ENCODE measurements at regions not wholly inside any gene's neighbourhood (a gene's known extent, or its start where the extent isn't known, plus 50 kb on each side); places are given as distances from the start of the nearest gene placed in this dataset.

DNA sequence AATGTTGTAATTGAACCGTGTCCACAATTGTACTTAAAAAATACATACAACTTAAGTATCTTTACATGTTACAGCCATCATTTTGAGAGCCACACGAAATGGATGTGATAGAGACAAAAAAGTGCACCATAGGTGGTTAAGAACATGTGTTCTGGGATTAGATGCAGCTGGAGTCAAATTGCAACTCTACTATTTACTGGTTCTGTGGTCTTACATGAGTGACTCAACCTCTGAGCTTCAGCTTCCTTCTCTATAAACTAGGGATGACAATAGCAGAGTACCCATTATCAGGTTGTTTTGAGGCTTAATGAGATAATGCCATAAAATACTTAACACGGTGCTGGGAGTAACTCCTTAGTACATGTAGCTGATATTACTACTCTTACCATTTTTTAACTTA lies 130.4 kb downstream of the IDS start:
- no peak overlapping the region for H3K4me3 Mint-ChIP-seq
- H3K9me3 Mint-ChIP-seq = peaks cover 55% of the 10 kb centered on the region
- no peaks in the 10 kb centered on the region for H3K9me3 ChIP-seq (ENCODE audit: control insufficient read depth, low read length)
- H3K4me1 ChIP-seq (ENCODE audit: control insufficient read depth, insufficient read depth, low read length) = no peaks in the 10 kb centered on the region
- peaks cover 1% of the 10 kb centered on the region for H3K27me3 Mint-ChIP-seq (ENCODE audit: insufficient read depth)
- no peak overlapping the region for H3K27ac ChIP-seq (ENCODE audit: low read depth, low read length)
- H3K36me3 ChIP-seq (ENCODE audit: control insufficient read depth, insufficient read depth, low read length) = no peaks in the 10 kb centered on the region
- no peak overlapping the region for H3K27ac Mint-ChIP-seq
- H3K36me3 Mint-ChIP-seq (ENCODE audit: low read depth) = no peaks in the 10 kb centered on the region
- no peak for TF ChIP-seq CTCF (conservative IDR thresholded peaks at IDR 0.05)
- H3K4me3 ChIP-seq (ENCODE audit: low read length) = no peak overlapping the region
- WGBS, 2 experiments (ENCODE audit: insufficient coverage in 1 of 2, insufficient read length in 1 of 2) = 82% methylated on average over 2 of the region's 3 CpGs; no CpG with 5 or more reads in 1 of the 2 experiments
- H3K27me3 ChIP-seq (ENCODE audit: control insufficient read depth, insufficient read depth, low read length, poor library complexity, severe bottlenecking) = no peaks in the 10 kb centered on the region
- H3K9ac ChIP-seq (ENCODE audit: extremely low read depth, low read length, poor library complexity, severe bottlenecking) = no peak overlapping the region
- peaks cover 1% of the 10 kb centered on the region for H3K4me1 Mint-ChIP-seq
- DNase-seq = no peak

GRCh38 chrX:149372866-149373265 lies 132.2 kb downstream of the IDS start:
- Histone ChIP-seq H3K9me3 (ENCODE audit: control insufficient read depth, low read length) (no peaks in the 10 kb centered on the region), H3K27me3 (ENCODE audit: control insufficient read depth, insufficient read depth, low read length, poor library complexity, severe bottlenecking) (no peaks in the 10 kb centered on the region), H3K27ac (ENCODE audit: low read depth, low read length) (no peak overlapping the region), H3K4me3 (ENCODE audit: low read length) (no peak overlapping the region), H3K9ac (ENCODE audit: extremely low read depth, low read length, poor library complexity, severe bottlenecking) (no peak overlapping the region), H3K36me3 (ENCODE audit: control insufficient read depth, insufficient read depth, low read length) (no peaks in the 10 kb centered on the region), H3K4me1 (ENCODE audit: control insufficient read depth, insufficient read depth, low read length) (no peaks in the 10 kb centered on the region)
- Mint-ChIP-seq H3K4me3 (no peak overlapping the region), H3K9me3 (peaks cover 54% of the 10 kb centered on the region), H3K36me3 (ENCODE audit: low read depth) (no peaks in the 10 kb centered on the region), H3K27ac (no peak overlapping the region), H3K4me1 (peaks cover 1% of the 10 kb centered on the region), H3K27me3 (ENCODE audit: insufficient read depth) (peaks cover 1% of the 10 kb centered on the region)
- 87% methylated on average over 2 of the region's 2 CpGs; no CpG with 5 or more reads in 1 of the 2 experiments for WGBS, 2 experiments (ENCODE audit: insufficient coverage in 1 of 2, insufficient read length in 1 of 2)
- TF ChIP-seq CTCF (conservative IDR thresholded peaks at IDR 0.05) = no peak
- no peak for DNase-seq

DNA sequence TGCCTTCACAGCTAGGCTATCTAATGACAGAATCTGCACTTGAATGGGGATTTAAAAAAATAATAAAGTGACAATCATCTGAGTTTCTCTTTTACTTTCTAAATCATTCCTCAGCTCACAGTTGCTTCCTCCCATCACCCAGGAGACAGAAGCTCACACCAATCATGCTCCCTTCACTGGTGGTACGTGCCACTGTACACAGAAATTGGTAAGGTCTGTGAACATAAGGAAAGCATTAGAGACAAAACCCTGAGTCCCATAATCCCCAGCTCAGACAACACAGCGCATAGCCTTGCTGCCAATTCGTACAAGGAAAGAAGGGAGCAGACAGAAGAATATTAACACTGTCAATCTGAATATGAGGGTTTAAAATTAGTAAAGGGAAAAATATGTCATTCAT lies 133.1 kb downstream of the IDS start:
- TF ChIP-seq CTCF (conservative IDR thresholded peaks at IDR 0.05) = no peak
- Histone ChIP-seq H3K9ac (ENCODE audit: extremely low read depth, low read length, poor library complexity, severe bottlenecking) (no peak overlapping the region), H3K4me3 (ENCODE audit: low read length) (no peak overlapping the region), H3K27ac (ENCODE audit: low read depth, low read length) (no peak overlapping the region), H3K36me3 (ENCODE audit: control insufficient read depth, insufficient read depth, low read length) (no peaks in the 10 kb centered on the region), H3K27me3 (ENCODE audit: control insufficient read depth, insufficient read depth, low read length, poor library complexity, severe bottlenecking) (no peaks in the 10 kb centered on the region), H3K4me1 (ENCODE audit: control insufficient read depth, insufficient read depth, low read length) (no peaks in the 10 kb centered on the region), H3K9me3 (ENCODE audit: control insufficient read depth, low read length) (no peaks in the 10 kb centered on the region)
- Mint-ChIP-seq H3K4me3 (no peak overlapping the region), H3K27me3 (ENCODE audit: insufficient read depth) (peaks cover 1% of the 10 kb centered on the region), H3K27ac (no peak overlapping the region), H3K9me3 (peaks cover 58% of the 10 kb centered on the region), H3K4me1 (peaks cover 1% of the 10 kb centered on the region), H3K36me3 (ENCODE audit: low read depth) (no peaks in the 10 kb centered on the region)
- WGBS, 2 experiments (ENCODE audit: insufficient coverage in 1 of 2, insufficient read length in 1 of 2) = 80% methylated on average over 3 of the region's 3 CpGs; no CpG with 5 or more reads in 1 of the 2 experiments
- DNase-seq = no peak
